ENCODE measurements at regions not wholly inside any gene's neighbourhood (a gene's known extent, or its start where the extent isn't known, plus 50 kb on each side); places are given as distances from the start of the nearest gene placed in this dataset.

- TF ChIP-seq CTCF (IDR thresholded peaks at IDR 0.05) (no peak), POLR2A (IDR thresholded peaks at IDR 0.05) (no peak)
Measured at GRCh38 chr10:60644436-60645130, 133.7 kb upstream of the CDK1 start.

Data from adrenal gland (tissue), 5 donors.